CD4-positive, alpha-beta T cell treated with Interleukin-15 for 4 hours (primary cell): ENCODE measurements at regions not wholly inside any gene's neighbourhood (a gene's known extent, or its start where the extent isn't known, plus 50 kb on each side); places are given as distances from the start of the nearest gene placed in this dataset.

ENCODE experiments used
- DNase-seq: peaks from one replicate; pipeline ENCODE4 v3.0.0-alpha.2; 2020; ENCODE audit warnings: low spot score

DNA sequence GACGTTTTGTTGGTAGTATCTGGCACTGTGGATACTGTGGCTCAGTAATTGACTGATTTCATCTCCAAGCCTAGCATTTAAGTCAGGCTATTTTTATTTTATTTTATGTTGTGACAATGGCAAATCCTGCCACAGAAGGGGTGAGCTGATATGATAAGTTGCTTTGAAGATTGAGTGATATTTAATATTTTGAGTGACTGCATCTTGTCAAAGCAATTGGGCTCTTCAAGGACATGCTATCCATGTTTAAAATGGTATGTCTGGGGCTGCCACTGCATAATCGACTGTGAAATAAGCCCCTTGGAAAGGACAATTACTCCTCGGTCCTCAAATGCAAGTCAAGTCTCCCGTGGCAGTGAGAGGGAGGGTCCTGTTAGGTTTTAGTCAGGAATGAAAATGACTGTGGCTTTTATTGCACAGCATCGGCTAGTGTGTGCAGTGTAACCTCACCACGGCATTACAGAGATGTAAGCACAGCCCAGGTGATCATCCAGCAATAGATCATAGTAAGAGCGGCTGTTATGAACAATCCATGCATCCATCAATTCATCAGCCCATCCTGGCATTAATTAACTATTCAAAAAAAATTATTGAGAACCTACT is 178.2 kb downstream of the GBA3 start:
- DNase-seq: no peak

DNA sequence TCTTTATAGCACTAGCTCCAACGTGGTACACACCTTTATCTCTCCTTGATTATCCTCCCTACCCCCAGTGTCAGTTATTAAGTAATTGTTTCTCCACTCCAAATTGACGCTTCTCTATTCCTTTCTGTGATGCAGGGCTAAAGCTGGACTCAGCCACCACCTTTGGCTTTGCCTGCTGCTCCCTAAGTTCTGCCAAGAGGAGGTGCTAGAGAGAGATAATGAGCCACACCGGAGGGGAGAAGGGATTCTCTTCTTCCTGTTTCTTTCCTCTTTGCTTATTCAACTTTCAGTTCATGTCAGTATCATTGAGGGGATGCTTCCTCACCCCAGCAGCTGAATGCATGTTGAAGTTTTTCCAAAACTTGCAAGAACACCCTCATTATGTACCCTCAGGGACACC is 176.5 kb downstream of the GBA3 start:
- DNase-seq: no peak
